Duodenal mucosa (tissue), 2 donors: ENCODE measurements at regions not wholly inside any gene's neighbourhood (a gene's known extent, or its start where the extent isn't known, plus 50 kb on each side); places are given as distances from the start of the nearest gene placed in this dataset.
"Not testable (repeated sequence)": the region's sequence is repeated elsewhere in the genome, so short reads cannot be mapped to it uniquely, and the experiment has no call there.

Experiments
- H3K27ac ChIP-seq: one replicate; pipeline ENCODE4 v1.7.0; 2013; ENCODE audit warnings: low read depth, low read length
- H3K27me3 ChIP-seq, 2 donors: one replicate each; pipeline ENCODE4 v1.7.0; 2013; ENCODE audit warnings: low read length in 2 of 2, control low read depth in 1 of 2; ENCODE audit not compliant: insufficient read depth in 2 of 2, control insufficient read depth in 1 of 2
- H3K36me3 ChIP-seq, 2 donors: one replicate each; pipeline ENCODE4 v1.7.0; 2013; ENCODE audit warnings: low read length in 2 of 2, control low read depth in 1 of 2; ENCODE audit not compliant: insufficient read depth in 2 of 2, control insufficient read depth in 1 of 2
- H3K4me1 ChIP-seq, 2 donors: one replicate each; pipeline ENCODE4 v1.7.0; 2013; ENCODE audit warnings: low read length in 2 of 2, control low read depth in 1 of 2; ENCODE audit not compliant: insufficient read depth in 2 of 2, control insufficient read depth in 1 of 2
- H3K4me3 ChIP-seq, 2 donors: one replicate each; pipeline ENCODE4 v1.7.0; 2013; ENCODE audit warnings: low read length in 2 of 2, low read depth in 1 of 2
- H3K9ac ChIP-seq, 2 donors: one replicate each; pipeline ENCODE4 v1.7.0; 2013; ENCODE audit warnings: low read length in 2 of 2, low read depth in 1 of 2
- H3K9me3 ChIP-seq, 2 donors: one replicate each; pipeline ENCODE4 v1.7.0; 2013; ENCODE audit warnings: low read length in 2 of 2, control low read depth in 1 of 2; ENCODE audit not compliant: control insufficient read depth in 1 of 2

GRCh38 chr13:39930544-39931444, 275.3 kb downstream of the COG6 start:
- H3K36me3 ChIP-seq = no peaks in the 10 kb centered on the region

GRCh38 chr13:39931505-39931904, 276.0 kb downstream of the COG6 start:
- no peak overlapping the region for H3K9ac ChIP-seq
- H3K27me3 ChIP-seq = no peaks in the 10 kb centered on the region
- H3K27ac ChIP-seq = no peak overlapping the region
- no peak overlapping the region for H3K4me3 ChIP-seq
- no peaks in the 10 kb centered on the region for H3K36me3 ChIP-seq
- no peaks in the 10 kb centered on the region for H3K9me3 ChIP-seq
- no peaks in the 10 kb centered on the region for H3K4me1 ChIP-seq

More at GRCh38 chr13:39930544-39931444, 275.3 kb downstream of the COG6 start:
- Histone ChIP-seq H3K4me3 (no peak overlapping the region), H3K27ac (no peak overlapping the region), H3K27me3 (no peaks in the 10 kb centered on the region), H3K9ac (no peak overlapping the region), H3K9me3 (no peaks in the 10 kb centered on the region), H3K4me1 (no peaks in the 10 kb centered on the region)

- not testable (repeated sequence) for H3K36me3 ChIP-seq, H3K9ac ChIP-seq, H3K27me3 ChIP-seq, H3K27ac ChIP-seq, H3K9me3 ChIP-seq, H3K4me3 ChIP-seq, H3K4me1 ChIP-seq
Observed at GRCh38 chr13:39932514-39932913, 277.1 kb downstream of the COG6 start.

GRCh38 chr13:39935155-39935554, 279.7 kb downstream of the COG6 start:
- Histone ChIP-seq H3K27ac (no peak overlapping the region), H3K4me1 (no peaks in the 10 kb centered on the region), H3K9ac (no peak overlapping the region), H3K36me3 (no peaks in the 10 kb centered on the region), H3K27me3 (no peaks in the 10 kb centered on the region), H3K9me3 (no peaks in the 10 kb centered on the region), H3K4me3 (no peak overlapping the region)

- no peaks in the 10 kb centered on the region for H3K9me3 ChIP-seq
- H3K9ac ChIP-seq = no peak overlapping the region
- no peak overlapping the region for H3K27ac ChIP-seq
- no peaks in the 10 kb centered on the region for H3K36me3 ChIP-seq
- no peaks in the 10 kb centered on the region for H3K27me3 ChIP-seq
- no peaks in the 10 kb centered on the region for H3K4me1 ChIP-seq
- H3K4me3 ChIP-seq = no peak overlapping the region
Observed at GRCh38 chr13:39938596-39938995, 283.1 kb downstream of the COG6 start.

- no peak overlapping the region for H3K4me3 ChIP-seq
- H3K27ac ChIP-seq = no peak overlapping the region
- no peaks in the 10 kb centered on the region for H3K9me3 ChIP-seq
- no peaks in the 10 kb centered on the region for H3K4me1 ChIP-seq
- no peak overlapping the region for H3K9ac ChIP-seq
- H3K36me3 ChIP-seq = no peaks in the 10 kb centered on the region
- no peaks in the 10 kb centered on the region for H3K27me3 ChIP-seq
Observed at GRCh38 chr13:39941236-39941635, 285.8 kb downstream of the COG6 start.

- Histone ChIP-seq H3K27ac (no peak overlapping the region), H3K27me3 (no peaks in the 10 kb centered on the region), H3K4me3 (no peak overlapping the region), H3K36me3 (no peaks in the 10 kb centered on the region), H3K9me3 (no peaks in the 10 kb centered on the region), H3K9ac (no peak overlapping the region), H3K4me1 (no peaks in the 10 kb centered on the region)
Observed at GRCh38 chr13:39941911-39942551, 286.6 kb downstream of the COG6 start.

GRCh38 chr13:39942552-39943273, 287.3 kb downstream of the COG6 start:
- Histone ChIP-seq H3K36me3 (no peaks in the 10 kb centered on the region), H3K9ac (no peak overlapping the region), H3K9me3 (no peaks in the 10 kb centered on the region)

GRCh38 chr13:39943711-39944110, 288.2 kb downstream of the COG6 start:
- Histone ChIP-seq H3K36me3 (no peaks in the 10 kb centered on the region), H3K9ac (no peak overlapping the region), H3K4me3 (no peak overlapping the region), H3K4me1 (no peaks in the 10 kb centered on the region), H3K27ac (no peak overlapping the region), H3K27me3 (no peaks in the 10 kb centered on the region), H3K9me3 (no peaks in the 10 kb centered on the region)

More at GRCh38 chr13:39942552-39943273, 287.3 kb downstream of the COG6 start:
- H3K4me3 ChIP-seq = no peak overlapping the region
- no peaks in the 10 kb centered on the region for H3K27me3 ChIP-seq
- no peaks in the 10 kb centered on the region for H3K4me1 ChIP-seq
- no peak overlapping the region for H3K27ac ChIP-seq

- Histone ChIP-seq H3K9ac (no peak overlapping the region), H3K27me3 (no peaks in the 10 kb centered on the region), H3K4me3 (no peak overlapping the region), H3K36me3 (no peaks in the 10 kb centered on the region), H3K27ac (no peak overlapping the region), H3K9me3 (no peaks in the 10 kb centered on the region), H3K4me1 (no peaks in the 10 kb centered on the region)
Observed at GRCh38 chr13:39945226-39945625, 289.8 kb downstream of the COG6 start.
